ENCODE measurements at regions not wholly inside any gene's neighbourhood (a gene's known extent, or its start where the extent isn't known, plus 50 kb on each side); places are given as distances from the start of the nearest gene placed in this dataset.
"Not testable (repeated sequence)": the region's sequence is repeated elsewhere in the genome, so short reads cannot be mapped to it uniquely, and the experiment has no call there.

DNA sequence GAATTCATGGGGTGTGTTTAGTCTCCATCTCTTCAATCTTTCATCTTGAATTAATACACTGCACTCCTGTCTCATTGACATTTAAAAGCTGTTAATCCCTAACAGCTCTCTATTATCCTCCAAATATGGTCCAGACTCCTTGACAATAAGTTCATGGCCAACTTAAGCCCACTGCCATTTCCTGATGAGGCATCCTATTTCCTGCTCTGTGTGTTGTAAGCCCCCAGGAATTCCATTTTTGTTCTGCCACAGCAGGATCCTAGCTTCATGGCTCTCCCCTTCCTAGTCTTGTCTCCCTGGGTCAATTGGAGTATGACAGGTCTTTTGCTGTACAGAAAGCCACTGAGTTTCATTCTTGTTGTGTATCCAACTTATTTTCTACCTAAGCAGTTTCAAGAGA is 218.8 kb downstream of the OTUD1 start:
- no peak for FAIRE-seq

DNA sequence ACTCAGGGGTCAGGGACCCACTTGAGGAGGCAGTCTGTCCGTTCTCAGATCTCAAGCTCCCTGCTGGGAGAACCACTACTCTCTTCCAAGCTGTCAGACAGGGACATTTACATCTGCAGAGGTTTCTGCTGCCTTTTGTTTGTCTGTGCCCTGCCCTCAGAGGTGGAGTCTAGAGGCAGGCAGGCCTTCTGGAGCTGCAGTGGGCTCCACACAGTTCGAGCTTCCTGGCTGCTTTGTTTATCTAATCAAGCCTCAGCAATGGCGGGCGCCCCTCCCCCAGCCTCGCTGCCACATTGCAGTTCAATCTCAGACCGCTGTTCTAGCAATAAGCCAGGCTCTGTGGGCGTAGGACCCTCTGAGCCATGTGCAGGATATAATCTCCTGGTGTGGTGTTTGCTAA is 233.0 kb downstream of the OTUD1 start:
- not testable (repeated sequence) for FAIRE-seq

DNA sequence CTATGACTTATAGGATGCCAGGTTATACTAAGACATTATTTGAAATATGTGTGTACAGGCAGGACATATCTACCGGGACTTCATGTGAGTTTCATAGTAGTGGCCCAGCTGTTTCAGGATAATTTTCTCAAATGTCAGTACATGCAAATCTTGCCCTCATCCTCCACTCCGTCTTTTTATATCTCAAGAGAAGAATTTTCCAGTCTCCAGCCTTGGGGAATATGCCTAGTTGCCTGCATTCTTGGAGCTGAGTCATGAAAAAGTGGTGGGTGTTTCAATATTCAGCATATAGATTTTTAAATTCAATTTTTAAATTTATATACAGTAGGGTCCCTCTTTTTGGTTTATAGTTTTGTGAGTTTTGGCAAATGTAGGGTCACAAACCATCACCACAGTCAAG is 236.7 kb downstream of the OTUD1 start:
- FAIRE-seq = no peak

DNA sequence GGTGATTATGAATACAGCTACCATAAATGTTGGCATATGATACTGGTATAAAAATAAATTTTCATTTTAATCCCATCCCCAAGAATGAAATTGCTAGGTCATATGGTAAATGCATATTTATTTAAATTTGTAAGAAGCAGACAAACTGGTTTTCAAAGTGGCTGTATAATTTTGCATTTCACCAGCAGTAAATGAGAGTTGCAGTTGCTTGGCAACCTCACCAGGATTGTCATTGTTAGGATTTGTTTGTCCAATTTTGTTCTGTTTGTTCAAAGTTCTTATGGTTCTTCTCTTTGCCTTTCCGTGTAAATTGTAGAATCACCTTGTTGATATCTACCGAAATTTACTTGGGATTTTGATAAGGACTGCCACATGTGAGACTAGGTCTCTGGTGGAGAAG is 237.4 kb downstream of the OTUD1 start:
- FAIRE-seq = no peak

DNA sequence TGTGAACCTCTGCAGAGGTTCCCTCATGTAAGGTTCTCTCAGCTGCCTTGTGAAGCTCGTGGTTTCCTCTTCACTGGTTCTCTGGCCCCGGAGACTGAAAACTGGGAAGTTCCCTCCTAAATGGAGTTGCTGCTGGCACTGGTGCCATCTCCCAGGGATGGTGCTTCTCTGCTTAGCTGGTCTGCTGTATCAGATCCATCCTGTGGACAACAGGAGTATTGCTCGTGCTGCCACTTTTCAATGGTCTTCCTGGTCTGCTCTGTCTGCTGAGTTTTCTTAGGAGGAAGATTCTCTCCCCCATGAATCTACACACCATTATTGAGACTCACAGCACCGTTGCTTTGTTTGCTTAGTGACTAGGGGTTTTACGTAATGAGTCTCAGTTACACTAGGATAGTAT is 247.8 kb downstream of the OTUD1 start:
- no peak for FAIRE-seq

DNA sequence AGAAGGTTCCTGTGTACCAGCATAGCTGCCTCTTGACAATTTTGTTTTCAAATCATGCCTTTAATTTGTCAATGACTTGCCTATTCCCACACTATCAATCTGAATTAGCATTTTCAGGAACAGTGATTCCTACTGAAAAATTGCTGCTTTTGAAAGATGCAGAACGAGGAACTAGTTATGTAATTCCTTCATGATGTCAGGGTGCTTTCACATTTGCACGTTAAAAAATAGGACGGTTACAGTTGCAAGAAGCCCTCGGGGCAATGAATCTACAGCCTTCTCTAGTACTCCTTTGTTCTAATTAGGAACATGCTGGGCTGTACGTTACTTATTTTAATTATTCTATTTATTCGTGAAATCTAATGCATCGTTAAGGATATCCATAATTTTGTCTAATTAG is 253.9 kb downstream of the OTUD1 start:
- no peak for FAIRE-seq

DNA sequence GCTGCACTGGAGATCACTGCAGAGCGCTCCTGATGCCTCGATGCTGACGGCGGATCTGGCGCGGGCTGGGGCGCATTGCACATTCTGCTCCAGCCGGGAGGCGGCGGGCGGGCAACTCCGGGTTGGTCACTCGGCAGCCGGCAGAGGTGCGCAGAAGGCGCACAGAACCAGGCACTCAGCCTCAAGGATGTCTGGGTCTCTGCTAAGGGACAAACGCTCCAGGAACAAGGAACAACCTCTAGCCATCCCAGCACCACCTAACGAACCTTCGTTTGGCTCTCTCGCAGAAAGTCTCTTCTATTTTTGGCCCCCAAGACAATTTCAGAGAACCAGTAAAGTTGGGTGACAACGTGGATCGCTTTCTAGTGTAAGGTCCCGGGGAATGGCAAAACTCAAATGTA is 254.6 kb downstream of the OTUD1 start:
- no peak for FAIRE-seq

DNA sequence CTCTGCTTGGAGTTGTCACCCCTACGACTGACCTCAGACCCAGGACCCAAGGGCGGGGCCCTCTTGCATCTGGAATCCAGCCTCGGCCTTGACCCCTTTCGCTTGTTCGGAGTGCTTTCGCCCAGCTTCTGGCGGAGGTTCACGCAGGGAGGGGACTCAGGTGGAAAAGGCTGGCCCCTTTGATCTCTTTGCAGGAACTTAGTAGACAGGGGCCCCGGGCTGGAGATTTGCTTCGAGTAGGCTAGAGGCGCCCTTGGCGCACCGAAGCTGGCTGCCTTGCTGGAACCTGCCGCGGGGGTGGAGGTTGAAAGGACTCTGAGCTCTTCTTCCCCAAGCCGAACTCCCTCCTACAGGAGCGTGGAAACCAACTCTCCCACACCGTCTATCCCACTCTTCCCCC is 255.1 kb downstream of the OTUD1 start:
- FAIRE-seq = no peak

DNA sequence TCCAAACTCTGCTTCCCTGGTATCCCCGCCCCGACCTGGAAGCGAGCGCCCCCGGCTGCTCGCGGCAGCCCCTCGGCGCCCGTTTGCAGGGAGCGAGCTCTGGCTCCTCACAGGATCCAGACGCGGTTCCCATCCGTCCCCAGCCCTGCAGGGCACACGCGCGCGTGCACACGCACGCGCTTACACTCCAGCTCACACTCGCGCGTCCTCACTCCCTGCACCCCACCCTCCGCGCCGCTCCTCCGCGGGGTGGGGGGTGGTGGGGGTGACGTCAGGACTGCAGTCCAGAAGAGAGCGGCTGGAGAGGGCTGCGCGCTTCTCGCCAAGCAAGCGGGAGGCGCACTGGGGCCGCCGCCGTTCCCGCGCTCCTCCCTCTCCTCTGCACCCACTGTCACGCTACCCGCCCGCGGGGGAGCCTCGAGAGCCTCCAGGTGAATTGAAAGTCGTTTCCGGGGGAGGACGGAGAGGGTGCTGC is 255.6 kb downstream of the OTUD1 start:
- FAIRE-seq = no peak

DNA sequence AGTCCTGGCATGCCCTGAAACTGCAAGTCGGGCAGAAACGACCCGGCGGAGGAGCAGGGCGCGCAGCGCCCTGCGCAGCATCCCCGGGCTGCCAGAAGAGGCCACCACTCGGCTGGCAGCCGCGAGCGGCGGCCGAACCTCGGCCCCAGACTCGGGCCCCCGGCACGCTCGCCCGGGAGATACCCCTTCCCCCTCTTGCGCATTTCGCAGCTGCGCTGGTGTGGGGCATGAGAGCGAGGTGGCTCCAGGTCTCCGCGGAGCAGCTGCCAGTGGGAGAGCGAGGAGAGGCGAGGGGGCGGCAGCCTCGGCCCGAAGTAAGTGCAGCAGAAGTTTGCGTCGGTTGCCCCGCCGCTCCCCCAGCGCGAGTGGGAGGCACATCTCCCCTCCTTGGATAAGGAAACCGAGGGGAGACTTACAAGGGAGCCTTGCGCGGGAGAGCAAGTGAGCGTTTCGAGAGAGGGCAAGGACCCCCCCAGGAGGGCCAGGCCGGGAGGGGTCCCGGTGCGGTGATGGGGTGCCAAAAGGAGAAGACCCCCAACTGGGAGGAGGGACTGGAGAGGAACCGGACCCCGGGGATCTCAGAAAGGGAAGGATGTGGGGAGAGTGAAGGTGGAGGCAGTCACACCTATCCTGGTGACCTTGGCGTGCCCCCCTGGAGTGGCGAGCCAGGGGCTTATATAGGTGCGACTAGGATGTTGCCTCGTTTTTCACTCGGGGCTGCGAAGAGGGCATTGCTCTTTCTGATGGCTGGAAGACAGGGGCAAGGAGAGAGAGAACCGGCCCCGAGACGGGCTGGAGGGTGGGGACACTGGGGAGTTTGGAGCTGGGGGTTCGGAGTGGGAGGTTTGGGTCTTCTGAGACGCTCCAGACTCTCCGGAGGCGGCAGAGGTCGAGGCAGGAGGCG is 256.3 kb downstream of the OTUD1 start:
- no peak for FAIRE-seq

DNA sequence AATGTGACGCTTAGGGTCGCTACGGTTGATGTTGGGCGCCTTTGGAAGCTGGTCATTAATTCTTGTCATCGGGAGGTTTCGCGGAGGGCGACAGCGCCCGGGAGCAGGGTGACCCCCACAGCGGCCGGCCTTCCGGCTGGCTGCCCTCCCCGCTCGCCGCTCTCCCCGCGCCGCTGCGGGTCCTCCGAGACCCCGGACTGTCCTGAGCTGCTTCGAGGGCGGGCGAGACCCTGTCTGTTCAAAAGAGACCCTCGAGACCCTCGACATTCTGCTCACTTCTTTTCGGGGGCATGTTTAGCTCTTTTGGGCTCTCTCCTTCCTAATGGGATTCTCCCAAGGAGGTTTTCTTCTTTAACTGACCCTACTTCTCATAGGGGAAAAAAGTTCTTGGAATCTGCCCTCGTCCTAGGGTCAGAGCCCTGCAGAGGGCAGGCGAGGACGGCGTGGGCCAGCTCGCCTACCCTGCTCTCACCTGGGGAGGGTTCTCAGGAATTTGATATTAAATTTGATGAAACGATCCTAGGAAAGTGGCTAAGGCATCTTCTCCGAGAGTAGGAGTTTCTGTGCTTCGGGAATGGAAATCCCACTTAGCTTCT is 257.0 kb downstream of the OTUD1 start:
- FAIRE-seq = no peak

DNA sequence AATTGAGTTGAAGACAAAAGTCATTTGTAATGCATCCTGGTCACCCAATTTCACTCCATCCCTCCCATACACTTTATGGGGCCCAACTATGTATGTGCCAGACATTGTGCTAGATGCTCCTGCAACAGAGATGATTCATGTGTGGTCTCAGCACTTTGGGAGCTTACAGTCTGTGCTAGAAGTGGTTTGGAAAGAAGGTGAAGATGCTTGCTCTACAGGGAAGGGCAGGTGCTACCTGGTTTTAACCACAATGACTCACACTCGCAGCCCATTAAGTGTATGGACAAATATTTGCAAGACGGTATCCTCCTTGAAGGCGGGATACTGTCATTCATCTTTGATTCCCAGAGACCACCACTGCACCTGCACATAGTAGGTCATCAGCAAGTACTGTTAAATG is 257.6 kb downstream of the OTUD1 start:
- FAIRE-seq = no peak

DNA sequence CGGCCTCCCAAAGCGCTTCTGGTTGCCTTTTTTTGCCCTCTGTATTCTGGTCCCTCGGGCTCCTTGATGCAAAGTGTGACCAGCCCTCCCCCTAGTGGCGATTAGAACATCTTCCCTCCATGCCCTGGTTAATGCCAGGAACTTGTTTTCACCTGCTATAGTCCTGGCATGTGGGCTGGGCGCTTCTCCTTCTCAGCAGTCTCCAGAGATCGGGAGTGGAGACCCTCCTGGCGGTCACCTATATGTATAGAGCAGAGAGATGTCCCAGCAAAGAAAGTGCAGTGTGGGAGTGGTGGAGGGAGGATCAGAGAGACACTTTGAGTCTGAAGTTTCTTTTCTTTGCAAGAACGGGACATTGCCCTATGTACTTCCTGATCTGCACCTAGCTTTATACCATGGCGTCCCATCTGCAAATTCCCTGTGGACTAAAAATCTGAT is 264.1 kb downstream of the OTUD1 start:
- FAIRE-seq = no peak

DNA sequence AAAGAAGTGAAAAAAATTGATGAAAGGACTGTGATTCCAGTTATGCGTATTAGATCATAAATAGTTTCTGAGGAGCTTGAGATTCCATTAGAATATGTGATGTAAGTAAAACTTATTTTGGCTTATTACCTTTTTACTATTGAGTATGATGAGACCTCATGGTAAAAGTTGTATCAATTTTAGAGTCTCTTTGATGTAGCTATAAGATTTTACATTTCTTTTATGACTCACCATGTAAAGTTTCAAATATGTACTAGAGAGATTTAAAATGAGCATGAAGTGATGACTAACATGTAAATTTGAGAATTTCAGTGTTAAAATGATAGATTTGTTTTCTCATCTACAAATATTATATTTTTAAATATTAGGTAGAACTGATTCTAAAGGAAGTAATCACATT is 276.5 kb downstream of the OTUD1 start:
- no peak for FAIRE-seq

DNA sequence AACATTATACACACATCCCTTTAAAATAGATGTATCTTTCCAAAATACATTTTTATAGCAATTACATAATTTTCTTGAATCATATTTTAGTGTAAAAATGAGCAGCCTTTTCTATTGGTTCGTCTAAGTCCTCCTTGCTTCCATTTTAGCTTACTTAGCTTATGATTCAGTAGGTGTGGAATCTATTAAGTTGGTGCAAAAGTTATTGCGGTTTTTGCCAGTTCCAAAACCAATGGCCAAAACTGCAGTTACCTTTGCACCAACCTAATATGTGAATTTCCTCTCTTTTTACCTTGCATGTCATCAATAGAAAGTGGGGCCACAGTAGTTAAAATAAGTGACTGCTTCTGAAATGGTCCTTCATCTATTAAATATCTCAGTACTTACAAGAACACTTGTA is 279.0 kb downstream of the OTUD1 start:
- no peak for FAIRE-seq

DNA sequence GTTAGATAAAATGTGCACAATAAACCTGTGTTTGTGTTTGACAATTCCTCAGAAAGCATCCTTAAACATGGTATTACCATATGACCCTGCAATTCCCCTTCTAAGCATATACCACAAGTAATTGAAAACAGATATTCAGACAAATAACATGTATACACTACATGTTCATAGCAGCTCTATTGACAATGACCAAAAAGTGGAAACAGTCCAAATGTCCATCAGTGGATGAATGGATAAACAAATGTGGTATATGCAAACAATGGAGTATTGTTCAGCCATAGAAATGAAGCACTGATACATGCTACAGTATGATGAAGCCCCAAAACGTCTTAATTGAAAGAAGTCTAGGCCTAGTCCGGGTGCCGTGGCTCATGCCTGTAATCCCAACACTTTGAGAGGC is 280.1 kb downstream of the OTUD1 start:
- FAIRE-seq = no peak

DNA sequence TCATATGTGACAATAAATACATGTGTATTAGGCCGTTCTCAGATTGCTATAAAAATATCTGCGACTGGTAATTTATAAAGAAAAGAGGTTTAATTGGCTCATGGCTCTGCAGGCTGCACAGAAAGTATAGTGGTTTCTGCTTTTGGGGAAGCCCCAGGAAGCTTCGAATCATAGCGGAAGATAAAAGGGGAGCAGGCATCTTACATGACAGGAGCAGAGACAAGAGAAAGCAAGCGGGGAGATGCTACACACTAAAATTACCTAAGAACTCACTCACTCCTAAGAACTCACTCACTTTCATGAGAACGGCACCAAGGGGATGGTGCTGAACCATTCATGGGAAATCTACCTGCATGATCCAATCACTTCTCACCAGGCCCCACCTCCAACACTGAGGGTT is 284.9 kb downstream of the OTUD1 start:
- no peak for FAIRE-seq

DNA sequence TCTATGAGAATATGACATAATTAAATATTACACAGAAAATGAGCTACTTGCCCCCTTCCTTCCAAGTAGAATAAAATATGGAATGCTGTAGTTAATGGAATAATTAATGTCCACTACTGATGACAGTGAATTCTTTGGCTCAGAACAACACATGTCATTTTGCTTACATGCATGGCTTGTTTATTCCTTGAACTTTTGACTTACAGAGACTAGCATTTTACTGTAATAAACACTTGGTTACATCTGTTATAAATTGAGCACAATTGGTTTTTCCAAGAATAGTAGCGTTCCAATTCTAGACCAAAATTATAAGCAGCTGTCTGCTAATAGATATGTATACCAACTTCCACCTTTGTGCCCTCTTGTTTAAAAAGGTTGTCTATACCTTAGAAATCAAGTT is 286.7 kb downstream of the OTUD1 start:
- FAIRE-seq = no peak

DNA sequence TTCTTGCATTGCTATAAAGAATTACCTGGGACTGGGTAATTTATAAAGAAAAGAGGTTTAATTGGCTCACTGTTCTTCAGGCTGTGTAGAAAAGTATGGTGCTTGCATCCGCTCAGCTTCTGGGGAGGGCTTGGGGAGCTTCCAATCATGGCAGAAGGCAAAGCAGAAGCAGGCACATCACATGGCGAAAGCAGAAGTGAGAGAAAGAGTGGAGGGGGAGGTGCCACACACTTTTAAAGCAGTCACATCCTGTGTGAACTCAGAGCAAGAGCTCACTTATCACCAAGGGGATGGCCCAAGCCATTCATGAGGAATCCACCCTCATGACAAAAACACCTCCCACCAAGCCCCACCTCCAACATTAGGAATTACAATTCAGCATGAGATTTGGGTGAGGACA is 303.5 kb downstream of the OTUD1 start:
- FAIRE-seq = no peak

DNA sequence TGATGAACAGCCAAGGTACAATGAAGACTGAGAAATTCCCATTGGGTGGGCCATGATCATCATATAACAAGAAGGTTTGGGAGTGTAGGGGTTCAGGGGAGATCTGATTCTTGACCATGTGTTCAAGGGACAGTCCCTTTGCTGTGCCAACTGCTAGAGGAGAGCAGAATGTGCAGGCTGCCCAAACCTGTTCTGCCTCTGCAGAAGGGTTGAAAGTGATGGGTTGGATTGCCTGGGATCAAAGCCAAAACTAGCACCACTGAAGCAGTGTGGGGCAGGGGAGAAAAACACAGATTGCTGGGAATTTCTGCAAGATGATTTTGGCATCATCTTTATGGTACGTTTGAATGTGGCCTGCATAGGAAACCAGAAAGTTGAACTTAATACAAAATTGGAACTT is 303.9 kb downstream of the OTUD1 start:
- no peak for FAIRE-seq

DNA sequence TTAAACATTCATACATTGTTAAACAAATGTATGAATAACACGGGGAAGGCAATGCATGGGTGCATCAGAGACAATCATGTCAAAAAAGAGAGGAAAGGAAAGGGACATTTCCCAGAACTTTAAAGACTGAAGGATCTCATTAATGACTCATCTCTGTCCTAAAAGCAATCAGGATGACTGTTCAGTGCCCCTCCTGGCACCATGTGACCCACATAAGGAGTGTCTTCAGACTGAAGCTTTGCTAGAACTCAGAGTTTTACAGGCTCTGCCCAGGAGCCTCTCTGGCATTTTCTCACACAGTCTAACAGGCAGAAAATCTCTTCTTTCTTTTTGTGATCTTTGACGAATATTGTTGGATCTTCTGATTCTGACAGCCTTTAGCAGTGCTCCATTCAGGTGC is 315.3 kb downstream of the OTUD1 start:
- FAIRE-seq = no peak

DNA sequence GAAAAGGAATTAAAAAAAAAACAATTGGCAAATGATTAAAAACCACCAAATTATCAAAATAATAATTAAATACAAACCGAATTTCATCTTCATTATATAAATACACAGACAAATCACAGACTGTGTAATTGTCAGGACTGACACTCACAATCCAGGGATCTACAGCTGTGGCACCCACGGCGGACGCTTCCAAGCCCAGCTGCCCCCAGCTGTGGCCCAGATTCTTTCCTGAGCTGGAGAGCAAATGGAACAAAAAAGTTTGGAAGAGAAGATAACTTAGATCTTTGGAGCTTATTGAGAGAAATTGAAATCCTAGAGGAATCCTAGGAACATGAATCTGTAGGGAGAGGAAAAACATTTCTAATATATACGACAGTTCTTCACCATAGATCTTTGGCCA is 316.1 kb downstream of the OTUD1 start:
- no peak for FAIRE-seq

DNA sequence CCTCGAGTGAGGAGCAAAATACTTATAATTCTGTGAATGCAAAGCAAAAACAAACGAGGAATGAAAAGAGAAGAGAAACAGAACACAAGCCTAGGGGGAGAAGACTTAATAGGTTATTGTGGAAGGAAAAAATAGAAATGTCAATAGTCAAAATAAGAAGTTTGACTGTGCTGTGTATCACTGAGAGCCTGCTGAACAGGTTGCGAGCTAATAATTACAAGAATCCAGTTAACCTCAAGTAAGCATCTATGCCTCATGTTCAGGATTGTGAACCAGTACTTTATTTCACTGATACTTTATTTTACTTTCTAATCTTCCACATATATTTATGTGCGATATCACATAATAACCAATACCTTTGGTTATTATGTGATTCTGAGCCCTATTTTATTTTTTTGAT is 316.7 kb downstream of the OTUD1 start:
- FAIRE-seq = no peak

DNA sequence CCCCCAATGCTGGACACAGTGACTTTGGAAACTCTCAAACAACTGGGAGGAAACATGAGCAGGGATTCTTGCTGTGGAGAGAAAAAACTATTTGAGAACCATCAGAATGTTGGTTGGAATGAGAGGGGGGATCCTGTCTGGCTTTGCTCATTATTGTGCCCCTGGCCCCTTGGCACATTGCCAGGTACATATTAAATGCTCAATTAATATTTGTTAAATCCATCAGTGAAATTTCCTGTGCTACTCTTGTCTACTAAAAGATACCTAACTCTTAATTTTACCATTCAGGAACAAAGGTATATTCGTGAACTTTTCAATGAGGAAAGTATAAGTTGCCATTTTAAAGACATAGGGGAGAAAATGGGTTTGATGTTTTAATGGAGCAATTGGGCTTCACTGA is 329.4 kb downstream of the OTUD1 start:
- FAIRE-seq = no peak

DNA sequence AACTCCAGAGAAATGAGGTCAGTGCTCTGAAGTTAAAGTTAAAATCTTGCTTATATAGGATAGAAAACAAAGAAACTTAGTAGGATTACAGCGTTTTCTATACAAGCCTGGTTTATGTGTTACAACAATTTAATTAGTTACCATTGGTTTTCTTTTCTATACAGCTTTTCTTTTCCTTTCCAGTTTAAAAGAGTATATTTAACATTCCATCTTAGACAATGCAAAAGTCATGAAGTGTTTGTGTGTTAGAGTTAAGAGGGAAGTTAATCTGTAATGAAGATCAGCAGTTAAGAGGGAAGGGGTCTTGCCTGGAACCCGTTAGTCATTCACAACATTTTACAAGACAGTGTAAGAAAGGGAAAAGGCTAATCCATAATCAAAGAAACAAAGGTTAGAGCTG is 338.3 kb downstream of the OTUD1 start:
- FAIRE-seq = no peak

Measured in islet of Langerhans (tissue), 1 donor.